LNCAP (cell line): ENCODE measurements at regions not wholly inside any gene's neighbourhood (a gene's known extent, or its start where the extent isn't known, plus 50 kb on each side); places are given as distances from the start of the nearest gene placed in this dataset.

Experiments used
- TF ChIP-seq, protein P1 (sequence below): fragments of 450-650 bp; IDR thresholded peaks from 2 replicates; pipeline ENCODE4 v1.5.1; 2017; ENCODE audit warnings: mild to moderate bottlenecking

DNA sequence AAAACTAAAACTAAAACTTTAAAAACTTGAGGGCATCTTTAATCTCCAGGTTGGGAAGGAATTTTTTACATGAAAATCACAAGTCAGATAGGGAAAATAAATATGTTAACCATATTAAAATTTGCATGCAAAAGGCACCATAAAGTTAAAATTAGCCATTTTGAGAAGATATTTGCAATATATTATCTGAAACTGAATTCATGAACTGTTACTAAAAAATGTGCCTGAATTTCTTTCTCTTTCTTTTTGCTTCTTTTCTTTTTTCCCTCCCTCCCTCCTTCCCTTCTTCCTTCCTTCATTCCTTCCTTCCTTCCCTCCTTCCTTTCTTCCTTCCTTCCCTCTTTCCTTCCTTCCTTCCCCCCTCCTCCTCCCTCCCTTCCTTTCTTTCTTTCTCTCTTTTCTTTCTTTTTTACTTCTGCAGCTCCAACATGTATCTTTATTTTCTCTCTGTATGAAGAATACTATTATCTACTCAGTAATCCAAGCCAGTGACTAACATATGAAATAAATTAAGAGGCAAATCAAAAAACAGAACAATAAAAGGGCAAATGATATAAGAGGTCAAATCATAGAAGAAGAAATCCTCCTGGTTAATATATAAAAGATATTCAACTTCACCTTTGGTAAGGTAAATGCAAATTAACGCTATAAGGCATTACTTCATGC is 146.0 kb downstream of the BRMS1L start:
- TF ChIP-seq, protein P1, sequence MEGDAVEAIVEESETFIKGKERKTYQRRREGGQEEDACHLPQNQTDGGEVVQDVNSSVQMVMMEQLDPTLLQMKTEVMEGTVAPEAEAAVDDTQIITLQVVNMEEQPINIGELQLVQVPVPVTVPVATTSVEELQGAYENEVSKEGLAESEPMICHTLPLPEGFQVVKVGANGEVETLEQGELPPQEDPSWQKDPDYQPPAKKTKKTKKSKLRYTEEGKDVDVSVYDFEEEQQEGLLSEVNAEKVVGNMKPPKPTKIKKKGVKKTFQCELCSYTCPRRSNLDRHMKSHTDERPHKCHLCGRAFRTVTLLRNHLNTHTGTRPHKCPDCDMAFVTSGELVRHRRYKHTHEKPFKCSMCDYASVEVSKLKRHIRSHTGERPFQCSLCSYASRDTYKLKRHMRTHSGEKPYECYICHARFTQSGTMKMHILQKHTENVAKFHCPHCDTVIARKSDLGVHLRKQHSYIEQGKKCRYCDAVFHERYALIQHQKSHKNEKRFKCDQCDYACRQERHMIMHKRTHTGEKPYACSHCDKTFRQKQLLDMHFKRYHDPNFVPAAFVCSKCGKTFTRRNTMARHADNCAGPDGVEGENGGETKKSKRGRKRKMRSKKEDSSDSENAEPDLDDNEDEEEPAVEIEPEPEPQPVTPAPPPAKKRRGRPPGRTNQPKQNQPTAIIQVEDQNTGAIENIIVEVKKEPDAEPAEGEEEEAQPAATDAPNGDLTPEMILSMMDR: no peak

DNA sequence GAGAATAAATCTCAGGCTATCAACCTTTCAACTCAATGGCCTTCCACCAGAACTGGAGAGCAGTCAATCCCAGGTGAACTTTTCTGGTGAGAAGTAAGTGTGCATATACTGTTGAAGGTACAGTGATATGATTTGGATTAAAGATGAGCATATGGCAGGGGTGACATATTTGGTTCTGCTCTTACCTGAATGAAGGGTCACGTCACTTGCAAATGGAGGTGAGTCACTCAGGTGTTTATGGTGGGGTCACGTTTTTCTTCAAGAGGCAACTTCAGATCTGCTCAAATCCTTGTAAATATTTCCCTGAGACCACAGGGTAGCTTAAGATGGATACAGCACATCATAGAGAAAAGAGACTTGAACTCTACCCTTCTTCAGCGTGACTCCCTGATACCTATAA is 143.2 kb downstream of the BRMS1L start:
- TF ChIP-seq, protein P1: no peak

DNA sequence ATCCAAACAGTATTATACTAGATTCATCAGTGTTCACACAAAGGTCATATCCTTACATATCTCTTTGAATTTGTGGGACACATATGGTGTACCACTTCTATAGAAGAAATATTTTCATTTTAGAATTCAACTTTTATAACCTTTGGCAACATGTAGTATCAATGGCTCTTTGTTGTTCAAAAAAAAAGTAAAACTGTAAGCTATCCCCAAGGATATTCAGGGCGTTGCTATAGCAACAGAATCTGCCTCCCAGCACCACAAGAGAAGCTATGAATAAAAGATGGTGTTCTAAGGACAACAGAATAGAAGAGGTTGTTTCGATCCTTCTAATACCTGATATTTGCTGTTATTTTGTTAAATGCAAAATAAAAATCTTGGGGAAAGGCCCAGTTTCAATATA is 139.3 kb downstream of the BRMS1L start:
- TF ChIP-seq, protein P1: no peak

GRCh38 chr14:35964697-35965286 is 138.7 kb downstream of the BRMS1L start:
- TF ChIP-seq, protein P1: no peak

- TF ChIP-seq, protein P1: peak; percentile 38; the same call in 1 of the 2 replicates
Observed at GRCh38 chr14:35963209-35963608, 137.1 kb downstream of the BRMS1L start.

DNA sequence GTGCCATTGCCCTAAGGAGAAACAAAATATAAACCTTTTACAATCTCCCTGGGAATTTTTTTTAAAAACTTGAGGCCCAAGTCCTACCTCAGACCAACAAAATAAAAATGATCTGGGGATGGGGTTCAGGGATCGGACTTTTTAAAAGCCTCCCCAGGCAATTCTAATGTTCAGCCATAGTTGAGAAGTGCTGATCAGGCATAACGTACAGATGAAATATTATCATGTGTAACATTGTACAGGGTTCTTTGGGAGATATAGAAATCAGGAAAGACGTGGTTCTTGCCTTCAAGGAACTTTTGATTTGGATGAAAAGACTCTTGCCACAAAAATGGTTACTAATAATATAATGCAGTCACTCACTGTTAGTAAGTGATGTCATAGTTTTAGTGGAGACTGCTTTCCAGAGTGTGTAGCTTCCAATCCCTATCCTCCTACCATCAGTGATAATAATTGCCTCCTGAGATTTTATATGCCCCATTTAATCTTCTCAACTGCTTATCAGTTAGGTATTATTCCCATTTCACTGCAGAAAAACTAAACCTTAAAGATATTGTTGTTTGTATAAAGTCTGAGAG is 135.6 kb downstream of the BRMS1L start:
- TF ChIP-seq, protein P1: no peak

DNA sequence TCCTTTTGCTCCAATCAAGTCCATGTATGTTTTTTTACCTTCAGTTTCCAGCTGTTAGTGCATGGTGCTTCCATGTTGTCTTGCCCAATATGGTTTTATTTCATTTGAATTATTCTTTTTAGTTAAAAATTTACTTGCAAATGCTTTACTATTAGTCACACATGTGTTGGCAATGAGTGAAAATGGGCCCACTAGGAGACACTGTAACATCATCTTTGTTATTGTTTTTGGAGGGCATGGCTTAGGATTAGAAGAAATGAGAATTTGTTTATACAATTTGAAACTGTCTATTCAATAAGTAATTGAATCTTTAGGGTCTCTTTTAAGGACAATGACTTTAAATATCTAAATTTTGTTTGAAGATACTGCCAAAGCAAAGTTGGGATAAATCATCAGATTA is 133.7 kb downstream of the BRMS1L start:
- TF ChIP-seq, protein P1: no peak
